Aorta (tissue), 5 donors: ENCODE measurements at regions not wholly inside any gene's neighbourhood (a gene's known extent, or its start where the extent isn't known, plus 50 kb on each side); places are given as distances from the start of the nearest gene placed in this dataset.
A peak's percentile ranks its signal among the peaks of the same experiment; 100 is the strongest.

ENCODE experiments used
- ATAC-seq: fragments of 200-7000 bp; cut with Tn5 transposase; one replicate; pipeline ENCODE4 v1.9.1; 2022; ENCODE audit warnings: moderate library complexity; ENCODE audit not compliant: low FRiP score
- DNase-seq, 2 donors: peaks; one replicate each; pipeline ENCODE4 v3.0.0-alpha.2; 2020
- H3K27ac ChIP-seq, 2 donors: one replicate each; pipeline ENCODE4 v1.5.1; 2013; ENCODE audit warnings: low read length in 2 of 2, mild to moderate bottlenecking in 2 of 2, moderate library complexity in 2 of 2, control low read depth in 1 of 2, inconsistent platforms in 1 of 2, low read depth in 1 of 2
- H3K27me3 ChIP-seq, 2 donors: one replicate each; pipeline ENCODE4 v1.6.1; 2013; ENCODE audit warnings: control low read depth in 1 of 2, low read length in 1 of 2, mild to moderate bottlenecking in 1 of 2, moderate library complexity in 1 of 2; ENCODE audit not compliant: insufficient read depth in 2 of 2, control insufficient read depth in 1 of 2
- H3K36me3 ChIP-seq, 2 donors: one replicate each; pipeline ENCODE4 v1.6.1; 2013; ENCODE audit warnings: control low read depth in 1 of 2, low read length in 1 of 2, mild to moderate bottlenecking in 1 of 2; ENCODE audit not compliant: insufficient read depth in 2 of 2, control insufficient read depth in 1 of 2
- H3K4me1 ChIP-seq, 2 donors: one replicate each; pipeline ENCODE4 v1.6.1; 2013; ENCODE audit warnings: low read length in 2 of 2, control low read depth in 1 of 2, mild to moderate bottlenecking in 1 of 2, moderate library complexity in 1 of 2; ENCODE audit not compliant: insufficient read depth in 2 of 2, control insufficient read depth in 1 of 2
- H3K4me3 ChIP-seq, 2 donors: one replicate each; pipeline ENCODE4 v1.5.1; 2013; ENCODE audit warnings: low read length in 2 of 2, control low read depth in 1 of 2, mild to moderate bottlenecking in 1 of 2
- H3K9me3 ChIP-seq: one replicate; pipeline ENCODE4 v1.6.1; 2013; ENCODE audit warnings: mild to moderate bottlenecking, low read length; ENCODE audit not compliant: control insufficient read depth
- WGBS, 2 donors: extraction: QIAGEN DNeasy Blood & Tissue Kit; methylation state at CpG; one replicate each; pipeline ENCODE4 v1.1.7; 2013; 5-methylcytosine and 5-hydroxymethylcytosine counted together
- intact Hi-C, 2 donors: fragments of 100-400 bp; cut with DNase I; formaldehyde crosslinking; loops; one replicate each; pipeline versions ENCODE4 v1.14.2 to v1.15.0; 2022
- donor health status: healthy with polysubstance abuse.
- donor health status: Bipolar disorder and iron deficiency.
- donor health status: DM: no; HTN: no; CAD: no.
- donor health status: DM: no; HTN: no; CAD: no.
- donor health status: DM: yes; HTN: yes; CAD: no.

DNA sequence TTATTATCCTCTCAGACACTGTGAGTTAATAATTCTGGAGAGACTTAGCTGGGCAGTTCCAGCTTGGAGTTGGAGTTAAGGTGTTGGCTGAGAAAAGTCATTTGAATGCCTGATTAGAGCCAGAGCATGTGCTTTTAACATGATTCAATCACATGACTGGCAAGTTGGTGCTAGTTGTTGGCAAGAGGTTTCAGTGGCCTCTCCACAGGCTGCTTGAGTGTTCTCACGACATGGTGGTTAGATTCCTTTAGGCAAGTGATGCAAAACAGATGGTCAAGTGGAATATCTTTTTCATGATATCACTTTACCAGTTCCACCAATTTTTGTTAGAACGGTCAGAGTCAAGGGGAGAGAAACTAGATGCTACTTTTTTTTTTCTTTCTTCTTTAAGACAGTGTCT lies 262.7 kb upstream of the FN1 start:
- 83 to 84% methylated on average over 2 of the region's 2 CpGs for WGBS, 2 donors
- Histone ChIP-seq H3K9me3 (no peaks in the 10 kb centered on the region), H3K27ac (no peak overlapping the region), H3K27me3 (no peaks in the 10 kb centered on the region), H3K4me3 (no peak overlapping the region), H3K36me3 (no peaks in the 10 kb centered on the region), H3K4me1 (peaks cover 2 to 7% of the 10 kb centered on the region in 2 donors)
- intact Hi-C loops = loop anchor here (10.0 kb wide), 2 partner anchors 94 to 244 kb away; no protein-coding TSS in a partner anchor
- ATAC-seq = no peak
- no peak for DNase-seq

DNA sequence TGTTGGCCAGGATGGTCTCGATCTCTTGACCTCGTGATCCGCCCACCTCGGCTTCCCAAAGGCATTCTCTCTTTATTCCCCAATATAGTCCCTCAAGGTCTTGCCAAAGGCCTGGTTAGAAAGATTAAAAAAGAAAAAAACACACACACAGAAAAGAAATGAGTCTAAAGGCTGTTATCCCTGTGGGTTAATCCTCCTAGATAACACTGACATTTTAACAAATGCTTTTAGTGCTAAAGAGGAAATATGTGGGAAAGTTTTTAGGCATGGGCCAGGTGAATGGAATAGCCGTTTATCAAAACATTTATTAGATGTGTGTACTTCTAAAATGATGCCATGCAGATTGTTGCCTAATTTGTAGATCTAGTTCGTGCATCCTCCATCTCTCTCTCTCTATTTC lies 261.6 kb upstream of the FN1 start:
- peaks cover 2 to 13% of the 10 kb centered on the region in 2 donors for H3K4me1 ChIP-seq
- no peaks in the 10 kb centered on the region for H3K9me3 ChIP-seq
- H3K27me3 ChIP-seq = no peaks in the 10 kb centered on the region
- DNase-seq (no peak), ATAC-seq (no peak)
- no peak overlapping the region for H3K27ac ChIP-seq
- no peak overlapping the region for H3K4me3 ChIP-seq
- intact Hi-C loops = loop anchor here (10.0 kb wide), 2 partner anchors 93 to 243 kb away; no protein-coding TSS in a partner anchor
- no peaks in the 10 kb centered on the region for H3K36me3 ChIP-seq
- 77 to 84% methylated on average over 6 of the region's 6 CpGs for WGBS, 2 donors

DNA sequence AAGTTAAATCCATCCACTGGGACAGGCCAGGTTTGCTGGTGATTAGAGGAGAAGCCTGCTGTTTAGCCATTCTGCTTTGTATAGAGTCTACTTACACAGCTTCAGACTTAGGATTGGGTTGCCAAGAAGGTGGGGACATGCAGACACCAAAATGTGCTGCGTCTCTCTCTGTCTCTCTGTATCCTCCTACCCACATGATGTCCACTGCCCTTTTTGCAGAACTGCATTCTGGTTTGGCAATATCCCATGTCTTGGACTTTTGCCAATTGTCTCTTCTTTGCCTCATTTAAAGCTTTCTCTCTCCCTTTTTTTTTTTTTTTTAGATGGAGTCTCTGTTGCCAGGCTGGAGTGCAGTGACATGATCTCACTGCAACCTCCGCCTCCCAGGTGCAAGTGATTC lies 261.1 kb upstream of the FN1 start:
- peaks cover 4 to 13% of the 10 kb centered on the region in 2 donors for H3K4me1 ChIP-seq
- ATAC-seq (no peak), DNase-seq (no peak)
- H3K4me3 ChIP-seq = no peak overlapping the region
- no peak overlapping the region for H3K27ac ChIP-seq
- intact Hi-C loops = loop anchor here (10.0 kb wide), 2 partner anchors 92 to 242 kb away; no protein-coding TSS in a partner anchor
- H3K36me3 ChIP-seq = no peaks in the 10 kb centered on the region
- H3K27me3 ChIP-seq = no peaks in the 10 kb centered on the region
- 93 to 97% methylated on average over 2 of the region's 2 CpGs for WGBS, 2 donors
- H3K9me3 ChIP-seq = no peaks in the 10 kb centered on the region

DNA sequence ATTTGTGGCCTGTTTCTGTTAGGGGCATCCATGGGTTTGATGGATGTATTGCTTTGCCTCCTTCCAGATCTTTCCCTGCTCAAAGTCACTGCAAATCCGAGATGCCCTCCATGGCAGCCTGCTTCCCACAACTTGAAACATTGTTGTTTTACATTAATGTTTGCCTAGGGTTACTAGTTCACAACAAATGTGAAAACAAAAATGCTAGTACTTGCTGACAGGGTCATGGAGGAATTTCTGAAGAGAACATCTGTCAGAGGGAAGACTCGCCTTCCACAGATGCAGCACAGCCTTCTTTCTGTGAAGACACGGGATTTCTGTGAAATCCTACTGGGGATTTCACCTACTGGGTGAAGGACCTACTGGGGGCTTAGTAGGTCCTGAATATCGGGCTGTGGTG lies 260.0 kb upstream of the FN1 start:
- DNase-seq (no peak), ATAC-seq (no peak)
- Histone ChIP-seq H3K27me3 (no peaks in the 10 kb centered on the region), H3K4me3 (no peak overlapping the region), H3K9me3 (no peaks in the 10 kb centered on the region), H3K27ac (no peak overlapping the region), H3K4me1 (peaks cover 4 to 13% of the 10 kb centered on the region in 2 donors), H3K36me3 (no peaks in the 10 kb centered on the region)
- intact Hi-C loops = loop anchor here (10.0 kb wide), 2 partner anchors 91 to 241 kb away; no protein-coding TSS in a partner anchor
- WGBS, 2 donors = 97 to 98% methylated on average over 4 of the region's 4 CpGs

DNA sequence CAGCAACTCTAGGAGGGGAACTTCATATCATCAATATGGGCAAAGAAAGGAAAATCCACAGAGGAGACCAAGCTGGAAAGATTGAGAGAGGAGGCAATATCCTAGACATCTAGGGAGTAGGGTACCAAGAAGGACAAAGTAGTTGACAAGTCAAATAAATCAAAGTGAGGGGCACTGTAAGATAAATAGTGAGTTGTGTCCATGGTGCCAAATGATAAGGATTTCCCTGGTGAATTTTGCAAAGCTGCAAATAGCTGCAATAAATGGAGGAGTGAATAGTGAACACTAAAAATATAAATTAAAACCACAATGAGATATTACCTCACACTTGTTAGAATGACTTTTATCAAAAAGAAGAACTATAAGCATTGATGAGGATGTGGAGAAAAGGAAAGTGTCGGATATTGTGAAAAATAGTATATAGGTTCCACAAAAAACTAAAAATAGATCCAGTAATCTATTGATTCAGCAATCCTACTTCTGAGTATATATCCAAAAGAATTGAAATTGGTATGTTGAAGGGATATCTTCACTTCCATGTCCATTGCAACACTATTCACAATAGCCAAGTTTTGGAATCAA lies 258.2 kb upstream of the FN1 start:
- 72 to 82% methylated on average over 1 of the region's 1 CpG for WGBS, 2 donors
- H3K4me1 ChIP-seq = peaks cover 4 to 13% of the 10 kb centered on the region in 2 donors
- H3K27ac ChIP-seq = peak overlapping the region; percentile 26 to 95
- H3K9me3 ChIP-seq = no peaks in the 10 kb centered on the region
- no peaks in the 10 kb centered on the region for H3K36me3 ChIP-seq
- H3K27me3 ChIP-seq = no peaks in the 10 kb centered on the region
- no peak for ATAC-seq
- no peak for DNase-seq
- intact Hi-C loops = loop anchor here (5.0 to 10.0 kb wide), 3 partner anchors 37 to 239 kb away; no protein-coding TSS in a partner anchor
- H3K4me3 ChIP-seq = no peak overlapping the region

DNA sequence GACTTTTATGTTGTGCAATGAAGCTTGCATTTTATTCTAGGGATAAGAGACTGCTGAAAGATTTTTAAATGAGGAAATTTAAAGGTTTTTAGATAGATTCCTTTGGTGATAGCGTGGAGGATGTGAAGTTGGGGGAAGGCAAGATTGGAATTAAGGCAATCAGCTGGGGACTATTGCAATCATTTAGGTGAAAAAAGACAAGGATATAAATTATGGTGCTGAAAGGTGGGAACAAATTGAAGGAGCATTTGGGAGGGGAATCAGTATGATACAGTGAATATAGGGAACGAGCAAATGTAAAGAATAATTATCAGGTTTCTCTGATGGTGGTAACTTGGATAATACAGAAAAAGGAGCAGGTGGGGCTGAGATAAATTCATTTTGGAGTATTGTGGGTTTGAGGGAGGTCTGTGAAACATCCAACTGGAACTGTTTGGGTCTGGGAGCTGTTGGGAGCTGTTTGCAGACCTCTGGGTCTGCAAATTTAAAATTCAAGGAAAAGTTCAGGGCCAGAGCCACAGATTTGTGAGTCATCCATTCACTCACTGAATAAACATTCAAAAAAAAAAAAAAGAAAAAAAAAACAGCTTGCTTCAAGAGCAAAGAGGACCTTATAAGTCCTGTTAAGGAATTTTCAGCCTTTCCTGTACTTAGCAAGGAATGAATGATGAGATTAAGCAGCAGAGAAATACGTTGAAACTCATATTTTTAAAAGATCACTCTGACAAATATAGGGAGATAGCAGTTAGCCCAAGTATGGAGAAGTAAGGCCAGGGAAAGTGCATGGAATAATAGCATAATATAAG lies 257.5 kb upstream of the FN1 start:
- H3K36me3 ChIP-seq = no peaks in the 10 kb centered on the region
- no peaks in the 10 kb centered on the region for H3K27me3 ChIP-seq
- ATAC-seq = peak; percentile 72
- intact Hi-C loops = loop anchor here (5.0 to 10.0 kb wide), 3 partner anchors 36 to 239 kb away; no protein-coding TSS in a partner anchor
- no peak for DNase-seq
- peak overlapping the region; percentile 26 to 99 for H3K27ac ChIP-seq
- peaks cover 4 to 13% of the 10 kb centered on the region in 2 donors for H3K4me1 ChIP-seq
- H3K4me3 ChIP-seq = no peak overlapping the region
- H3K9me3 ChIP-seq = no peaks in the 10 kb centered on the region
- WGBS, 2 donors = 45 to 46% methylated on average over 3 of the region's 3 CpGs

DNA sequence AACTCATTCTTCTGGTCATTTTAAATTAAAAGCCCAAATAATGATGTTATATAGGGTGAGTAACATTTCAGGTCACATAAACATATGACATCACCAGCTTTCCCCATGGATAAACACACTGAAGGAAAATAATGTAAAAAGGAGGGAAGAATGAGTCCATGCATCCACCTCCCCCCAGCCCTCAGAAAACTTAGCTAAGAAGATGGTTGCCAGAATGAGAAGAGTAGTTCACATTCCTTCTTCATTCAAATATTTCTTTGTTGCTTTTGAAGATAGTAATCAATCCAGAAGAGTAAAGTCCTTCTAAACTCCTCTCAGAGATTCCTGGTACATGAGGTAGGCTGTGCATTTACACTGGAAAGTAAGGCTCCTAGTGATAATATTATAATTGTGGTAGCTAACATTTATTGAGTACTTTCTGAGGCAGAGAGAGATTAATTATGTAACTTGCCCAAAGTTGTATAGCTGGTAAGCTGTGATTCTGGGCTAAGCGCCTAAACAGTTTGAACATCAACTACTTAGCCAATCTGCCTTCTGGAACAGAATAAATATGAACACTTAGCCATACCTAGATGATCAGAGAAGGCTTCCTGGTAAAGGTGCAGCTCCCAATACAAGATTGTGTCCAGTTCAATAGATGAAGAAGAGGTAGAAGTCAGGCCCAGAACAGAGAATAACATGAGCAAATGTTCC lies 256.7 kb upstream of the FN1 start:
- no peaks in the 10 kb centered on the region for H3K36me3 ChIP-seq
- peak overlapping the region in 1 of 2 donors; percentile 99 for H3K27ac ChIP-seq
- DNase-seq (no peak), ATAC-seq (no peak)
- no peak overlapping the region for H3K4me3 ChIP-seq
- H3K9me3 ChIP-seq = no peaks in the 10 kb centered on the region
- H3K27me3 ChIP-seq = no peaks in the 10 kb centered on the region
- H3K4me1 ChIP-seq = peaks cover 4 to 13% of the 10 kb centered on the region in 2 donors
- WGBS, 2 donors = 48 to 64% methylated on average over 1 of the region's 1 CpG
- intact Hi-C loops = loop anchor here (5.0 to 10.0 kb wide), 3 partner anchors 35 to 238 kb away; no protein-coding TSS in a partner anchor

DNA sequence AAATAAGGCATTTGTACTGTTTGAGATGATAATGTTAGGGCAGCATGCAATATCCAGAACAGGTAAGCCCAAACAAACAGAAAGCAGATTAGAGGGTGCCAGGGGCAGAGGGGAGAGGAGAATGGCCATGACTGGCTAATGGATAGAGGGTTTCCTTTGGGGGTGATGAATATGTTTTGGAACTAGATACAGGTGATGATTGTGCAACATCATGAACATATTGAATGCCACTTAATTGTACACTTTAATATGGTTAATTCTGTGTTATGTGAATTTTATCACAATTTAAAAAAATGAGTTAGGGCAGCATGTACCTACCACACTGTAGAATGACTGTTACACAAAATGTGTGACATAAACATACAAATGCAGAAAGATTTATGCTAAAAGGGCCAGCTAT lies 255.5 kb upstream of the FN1 start:
- Histone ChIP-seq H3K4me3 (no peak overlapping the region), H3K27me3 (no peaks in the 10 kb centered on the region), H3K36me3 (no peaks in the 10 kb centered on the region), H3K4me1 (peaks cover 3 to 13% of the 10 kb centered on the region in 2 donors), H3K9me3 (no peaks in the 10 kb centered on the region), H3K27ac (no peak overlapping the region)
- ATAC-seq = no peak
- no peak for DNase-seq
- intact Hi-C loops = loop anchor here (5.0 to 10.0 kb wide), 3 partner anchors 34 to 237 kb away; no protein-coding TSS in a partner anchor
